Inflammatory macrophage treated with lipopolysaccharide for 4 hours (primary cell): ENCODE measurements at regions not wholly inside any gene's neighbourhood (a gene's known extent, or its start where the extent isn't known, plus 50 kb on each side); places are given as distances from the start of the nearest gene placed in this dataset.
"Not testable (repeated sequence)": the region's sequence is repeated elsewhere in the genome, so short reads cannot be mapped to it uniquely, and the experiment has no call there.

ENCODE experiments used
- DNase-seq: peaks from one replicate; pipeline ENCODE4 v3.0.0-alpha.2; 2020

GRCh38 chr1:81314513-81315233, 486.1 kb upstream of the ADGRL2 start:
- no peak for DNase-seq

GRCh38 chr1:81313289-81313688, 487.4 kb upstream of the ADGRL2 start:
- no peak for DNase-seq

DNA sequence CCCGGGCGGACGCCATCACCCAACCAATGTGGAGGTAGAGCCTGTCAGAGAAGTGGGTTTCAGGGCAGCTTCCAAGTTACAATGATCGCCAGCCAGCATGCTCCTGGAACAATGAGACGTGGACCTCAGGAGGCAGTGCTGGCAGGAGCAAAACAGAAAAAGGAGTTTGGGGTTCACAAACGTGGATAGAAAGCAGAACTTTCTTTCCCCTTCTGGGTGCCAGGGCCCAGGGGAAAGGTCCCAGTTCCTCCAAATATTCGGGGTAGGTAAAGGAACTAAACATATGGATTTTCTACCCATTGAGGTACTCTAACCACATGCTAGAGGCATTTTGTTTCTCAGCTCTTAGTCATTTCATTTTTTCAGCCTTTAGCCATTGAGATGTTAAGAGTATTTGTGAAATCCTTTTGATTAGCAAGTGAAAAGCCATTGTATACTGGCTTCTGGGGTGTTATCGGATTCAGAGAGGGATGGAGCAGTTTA, 488.4 kb upstream of the ADGRL2 start:
- DNase-seq, result no peak

- DNase-seq, result no peak
These were observed 490.5 kb upstream of the ADGRL2 start for GRCh38 chr1:81310250-81310649.

DNA sequence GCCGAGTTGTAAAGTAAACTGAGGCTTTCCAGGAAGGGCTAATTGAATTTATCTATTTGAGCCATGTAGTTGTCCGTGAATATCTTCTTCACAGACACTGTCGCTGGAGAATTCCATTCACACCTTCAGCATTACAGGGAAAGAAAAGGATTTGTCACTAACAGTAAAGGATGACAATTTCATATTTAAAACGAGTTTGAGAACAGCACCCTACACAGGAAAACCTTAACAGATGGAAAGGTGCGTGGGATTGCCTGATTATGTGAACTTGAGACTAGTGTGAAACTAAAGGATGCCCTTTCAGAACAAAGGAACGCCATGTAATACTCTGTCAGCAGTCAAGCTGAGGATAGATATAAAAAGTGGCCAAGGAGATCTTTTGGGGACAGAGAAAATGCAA, 492.5 kb upstream of the ADGRL2 start:
- DNase-seq, result no peak

GRCh38 chr1:81307786-81308185, 492.9 kb upstream of the ADGRL2 start:
- DNase-seq, result no peak

DNA sequence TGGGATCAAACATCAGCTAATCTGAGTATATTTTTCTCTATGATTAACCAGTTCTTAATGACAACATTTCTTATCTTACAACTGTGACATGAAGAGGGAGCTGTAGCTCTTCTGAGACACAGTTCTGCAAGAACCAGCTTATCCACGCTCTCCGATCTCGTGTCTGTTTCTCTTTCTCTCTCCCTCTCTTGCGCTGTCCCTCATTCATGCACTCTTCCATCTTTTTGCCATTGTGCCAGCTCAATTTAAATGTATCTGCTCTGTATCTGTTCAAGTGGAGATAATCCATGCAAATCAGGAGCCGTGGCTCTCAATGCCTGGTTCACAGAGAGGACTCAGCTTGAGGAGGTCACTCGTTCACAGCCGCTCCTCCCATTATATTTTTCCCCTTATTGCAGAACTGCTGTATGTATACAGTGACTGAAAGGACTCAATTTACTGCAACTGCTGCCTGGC, 494.7 kb upstream of the ADGRL2 start:
- peak; percentile 34 for DNase-seq

- DNase-seq, result no peak
These were observed 496.5 kb upstream of the ADGRL2 start for GRCh38 chr1:81304187-81304586.

DNA sequence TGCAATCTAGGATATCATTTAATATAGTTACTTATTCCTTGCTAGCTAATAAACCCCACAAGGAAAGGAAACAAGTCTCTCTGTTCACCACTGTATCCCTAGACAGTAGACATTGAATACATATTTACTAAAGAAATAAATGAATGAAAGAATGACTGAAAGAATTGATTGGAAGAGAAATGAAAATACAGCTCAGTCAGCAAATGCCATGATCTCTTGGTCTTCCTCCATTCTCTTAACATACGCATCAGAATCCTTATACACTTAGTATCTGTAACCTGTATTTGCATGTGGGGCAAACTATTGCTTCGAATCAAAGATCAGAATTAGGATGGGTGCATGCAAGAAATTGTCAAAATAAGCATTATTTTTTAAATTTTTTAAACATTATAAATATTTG, 500.8 kb upstream of the ADGRL2 start:
- no peak for DNase-seq

DNA sequence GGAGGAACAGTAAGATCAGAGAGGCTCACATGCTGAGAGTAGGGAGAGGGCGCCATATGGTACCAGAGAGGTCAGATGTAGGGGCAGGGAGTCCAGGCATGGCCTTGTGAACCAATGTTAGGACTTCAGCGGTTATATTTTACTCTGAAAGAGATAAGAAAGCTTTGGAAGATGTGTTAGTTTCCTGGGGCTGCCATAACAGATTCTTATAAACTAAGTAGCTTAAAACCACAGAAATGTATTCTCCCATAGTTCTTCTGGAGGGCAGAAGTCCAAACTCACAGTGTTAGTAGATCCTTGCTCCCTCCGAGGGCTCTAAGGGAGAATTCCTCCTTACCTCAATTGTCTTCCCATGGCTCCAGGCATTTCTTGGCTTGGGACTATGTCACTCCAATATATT, 502.5 kb upstream of the ADGRL2 start:
- DNase-seq, result no peak

DNA sequence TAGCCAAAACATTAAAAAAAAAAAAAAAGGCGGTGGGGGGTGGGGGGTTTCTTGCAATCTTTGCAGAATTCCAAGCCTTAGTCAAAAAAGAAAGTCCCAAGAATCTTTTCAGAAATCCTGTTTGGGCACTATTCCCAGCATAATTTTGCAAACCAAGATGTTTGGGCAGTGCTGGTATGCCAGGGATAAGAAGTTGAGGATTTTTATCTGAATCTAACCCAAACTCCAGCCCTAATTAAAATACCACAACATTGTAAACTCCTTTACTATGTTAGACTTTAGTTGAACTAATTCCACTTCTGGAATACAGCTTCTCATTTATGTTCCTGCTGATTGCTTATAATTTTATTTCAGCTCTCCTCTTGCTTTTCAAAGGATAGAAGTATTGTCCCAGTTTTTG, 504.1 kb upstream of the ADGRL2 start:
- DNase-seq, result no peak

DNA sequence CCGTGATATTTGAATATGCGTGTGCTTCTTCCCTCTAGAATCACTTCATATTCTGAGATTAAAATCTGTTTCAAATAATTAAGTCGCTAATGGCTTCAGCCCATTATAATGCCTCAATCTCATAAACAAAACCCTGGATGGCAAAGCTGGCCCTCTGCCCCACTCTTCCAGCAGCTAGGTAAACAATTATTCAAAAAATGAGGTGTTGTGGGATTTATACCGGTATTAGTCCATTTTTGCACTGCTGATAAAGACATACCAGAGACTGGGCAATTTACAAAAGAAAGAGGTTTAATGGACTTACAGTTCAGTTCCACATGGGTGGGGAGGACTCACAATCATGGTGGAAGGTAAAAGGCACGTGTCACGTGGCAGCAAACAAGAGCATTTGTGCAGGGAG, 510.4 kb upstream of the ADGRL2 start:
- DNase-seq, result no peak

DNA sequence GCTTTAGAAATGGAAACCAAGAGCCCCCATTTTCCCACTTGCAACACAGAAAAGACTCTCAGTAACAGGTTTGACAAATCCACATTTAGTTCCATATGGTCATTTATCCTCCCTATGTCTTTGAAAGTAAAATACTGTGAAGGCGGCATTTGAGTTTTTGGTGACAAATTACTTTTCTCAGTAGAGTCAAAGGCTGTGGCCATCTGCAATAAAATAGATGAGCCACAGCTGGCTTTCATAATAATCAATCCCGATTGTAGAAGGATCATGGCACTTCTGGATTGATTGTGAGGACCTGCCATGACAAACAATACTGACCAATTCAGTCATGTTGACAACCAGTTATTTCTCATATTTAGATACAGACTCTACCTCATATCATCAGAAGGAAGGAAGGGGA, 512.0 kb upstream of the ADGRL2 start:
- DNase-seq, result no peak

GRCh38 chr1:81287411-81288080, 513.2 kb upstream of the ADGRL2 start:
- DNase-seq, result no peak

GRCh38 chr1:81270051-81270450, 530.7 kb upstream of the ADGRL2 start:
- no peak for DNase-seq

DNA sequence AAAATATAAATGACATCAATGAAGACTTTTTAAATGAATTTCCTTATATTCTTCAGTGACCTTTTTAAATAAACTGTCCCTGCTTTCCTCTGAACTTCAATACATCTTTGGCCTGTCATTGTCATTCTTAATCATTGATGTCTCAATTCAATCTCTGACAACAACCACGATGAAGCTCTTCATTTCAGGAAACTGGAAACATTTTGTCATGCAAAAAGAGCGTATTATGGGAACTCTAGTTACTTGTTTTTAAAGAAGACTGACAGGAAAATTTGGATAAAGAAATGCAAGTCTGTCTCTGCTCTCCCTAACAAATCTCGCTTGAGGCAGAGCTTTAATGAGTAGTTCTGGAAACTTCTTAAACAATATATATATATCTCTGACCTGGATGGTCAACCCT, 535.8 kb upstream of the ADGRL2 start:
- no peak for DNase-seq

DNA sequence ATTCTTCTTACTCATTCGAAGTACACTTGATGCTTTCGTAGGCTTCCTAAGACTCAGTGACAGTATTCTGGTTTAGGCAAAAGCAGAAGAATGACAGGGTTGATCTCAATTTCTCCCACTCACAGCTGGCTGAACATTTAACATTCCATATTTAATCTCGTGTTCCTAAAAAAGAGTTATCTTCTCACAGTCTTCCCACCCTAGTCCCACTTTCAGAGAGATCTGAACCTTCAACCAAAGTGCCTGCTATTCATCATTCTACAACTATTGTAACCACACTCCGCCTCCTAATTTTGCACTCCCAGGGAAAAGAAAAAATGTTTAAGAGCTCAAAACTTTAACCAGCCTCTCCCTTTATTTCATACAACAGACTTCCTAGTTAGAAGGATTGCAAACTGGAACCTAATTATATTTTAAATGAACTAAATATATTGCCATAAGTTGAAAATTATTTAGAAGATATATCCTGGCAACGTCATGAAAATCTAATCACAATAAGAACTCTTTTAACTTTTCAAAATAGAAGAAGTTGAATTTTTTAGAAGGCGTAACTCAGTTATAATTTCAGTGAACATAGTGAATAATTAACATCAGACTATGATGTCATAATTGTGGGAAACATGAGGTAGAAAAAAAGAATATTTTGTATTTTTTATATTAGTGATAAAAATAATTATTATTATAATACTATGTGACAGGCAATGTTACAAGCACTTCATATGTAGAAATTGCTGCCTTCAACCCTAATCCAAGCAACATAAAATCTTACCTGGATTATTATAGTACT, 540.9 kb upstream of the ADGRL2 start:
- DNase-seq, result no peak

DNA sequence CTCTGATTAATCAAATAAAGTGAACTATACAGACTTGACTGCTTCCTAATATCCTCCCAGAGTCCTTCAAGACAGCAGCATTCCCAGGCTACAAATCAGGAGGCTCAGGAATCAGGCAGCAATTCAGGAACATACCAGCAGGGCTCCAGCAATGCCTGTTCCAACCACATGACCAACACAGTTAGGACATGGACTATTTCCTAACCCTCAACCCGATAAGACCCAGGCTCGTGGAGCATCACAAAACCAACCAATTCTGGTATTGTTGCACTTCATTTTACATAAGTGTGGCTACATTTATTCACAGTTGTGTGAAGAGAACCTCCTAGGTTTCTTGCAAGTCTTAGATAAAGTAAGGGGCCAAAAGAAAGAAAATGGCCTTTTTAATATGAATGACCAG, 546.2 kb upstream of the ADGRL2 start:
- no peak for DNase-seq

- DNase-seq, result no peak
These were observed 546.7 kb upstream of the ADGRL2 start for GRCh38 chr1:81254068-81254467.

DNA sequence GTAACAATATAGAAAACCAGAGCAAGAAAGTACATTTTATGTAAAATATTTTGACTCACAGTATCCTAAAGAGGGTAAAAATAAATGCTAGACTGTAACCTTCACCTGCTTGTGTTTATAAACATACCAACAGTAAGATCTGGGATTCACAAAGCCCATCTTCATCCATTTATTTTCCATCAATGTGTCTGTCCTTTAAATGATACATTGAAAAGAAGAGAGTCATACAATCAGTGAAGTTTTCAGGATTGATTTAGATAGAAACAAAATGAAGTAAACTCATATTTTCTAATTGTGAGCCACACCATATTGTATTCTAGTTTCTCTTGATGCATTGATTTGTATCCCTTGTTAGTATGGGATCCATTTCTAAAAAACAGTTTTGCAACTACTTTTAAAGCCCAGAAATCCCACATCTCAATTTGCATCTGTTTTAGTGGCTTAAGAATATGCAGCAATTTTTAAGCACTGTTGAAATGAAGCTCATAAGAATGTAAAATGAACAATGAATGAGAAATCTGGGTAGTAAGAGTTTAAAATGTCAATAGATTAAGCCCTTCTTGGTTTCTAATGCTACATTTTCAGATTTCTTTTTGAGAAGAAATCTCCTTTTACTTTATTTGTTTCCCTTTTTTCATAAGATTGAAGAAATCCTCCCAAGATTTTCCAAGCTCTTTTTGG, 548.1 kb upstream of the ADGRL2 start:
- DNase-seq, result no peak

GRCh38 chr1:81250825-81251224, 549.9 kb upstream of the ADGRL2 start:
- not testable (repeated sequence) for DNase-seq

DNA sequence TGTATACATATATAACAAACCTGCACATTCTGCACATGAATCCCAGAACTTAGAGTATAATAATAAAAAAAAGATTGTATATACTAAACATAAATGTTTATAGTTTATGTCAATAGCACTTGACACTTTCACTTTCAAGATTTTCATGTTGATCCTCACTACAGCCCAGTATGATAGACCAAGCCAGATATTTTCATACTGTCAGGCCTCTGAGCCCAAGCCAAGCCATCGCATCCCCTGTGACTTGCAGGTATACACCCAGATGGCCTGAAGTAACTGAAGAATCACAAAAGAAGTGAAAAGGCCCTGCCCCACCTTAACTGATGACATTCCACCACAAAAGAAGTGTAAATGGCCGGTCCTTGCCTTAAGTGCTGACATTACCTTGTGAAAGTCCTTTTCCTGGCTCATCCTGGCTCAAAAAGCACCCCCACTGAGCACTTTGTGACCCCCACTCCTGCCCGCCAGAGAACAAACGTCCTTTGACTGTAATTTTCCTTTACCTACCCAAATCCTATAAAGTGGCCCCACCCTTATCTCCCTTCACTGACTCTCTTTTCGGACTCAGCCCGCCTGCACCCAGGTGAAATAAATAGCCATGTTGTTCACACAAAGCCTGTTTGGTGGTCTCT, 555.5 kb upstream of the ADGRL2 start:
- DNase-seq, result not testable (repeated sequence)

- DNase-seq, result not testable (repeated sequence)
These were observed 556.1 kb upstream of the ADGRL2 start for GRCh38 chr1:81244612-81245011.
